ENCODE measurements at regions not wholly inside any gene's neighbourhood (a gene's known extent, or its start where the extent isn't known, plus 50 kb on each side); places are given as distances from the start of the nearest gene placed in this dataset.

DNA sequence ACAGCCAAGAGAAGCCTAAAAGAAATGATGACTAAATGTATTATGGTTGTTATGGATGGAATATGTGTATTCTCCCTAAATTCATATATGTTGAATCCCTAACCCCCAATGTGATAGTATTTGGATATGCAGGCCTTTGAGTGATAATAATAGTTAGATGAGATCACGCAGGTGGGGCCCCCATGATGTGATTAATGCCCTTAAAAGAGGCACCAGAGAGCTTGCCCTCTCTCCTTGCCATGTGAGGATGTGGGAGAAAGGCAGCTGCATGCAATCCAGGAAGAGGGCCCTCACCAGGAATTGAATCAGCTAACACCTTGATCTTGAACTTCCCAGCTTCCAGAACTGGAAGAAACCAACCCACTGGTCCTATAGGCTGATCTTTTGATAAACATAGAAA lies 190.6 kb upstream of the TCF21 start:
- H3K4me3 ChIP-seq (ENCODE audit: low read depth, low read length), result no peak overlapping the region
- no peak for DNase-seq (ENCODE audit: low read depth)
- TF ChIP-seq, protein P1, sequence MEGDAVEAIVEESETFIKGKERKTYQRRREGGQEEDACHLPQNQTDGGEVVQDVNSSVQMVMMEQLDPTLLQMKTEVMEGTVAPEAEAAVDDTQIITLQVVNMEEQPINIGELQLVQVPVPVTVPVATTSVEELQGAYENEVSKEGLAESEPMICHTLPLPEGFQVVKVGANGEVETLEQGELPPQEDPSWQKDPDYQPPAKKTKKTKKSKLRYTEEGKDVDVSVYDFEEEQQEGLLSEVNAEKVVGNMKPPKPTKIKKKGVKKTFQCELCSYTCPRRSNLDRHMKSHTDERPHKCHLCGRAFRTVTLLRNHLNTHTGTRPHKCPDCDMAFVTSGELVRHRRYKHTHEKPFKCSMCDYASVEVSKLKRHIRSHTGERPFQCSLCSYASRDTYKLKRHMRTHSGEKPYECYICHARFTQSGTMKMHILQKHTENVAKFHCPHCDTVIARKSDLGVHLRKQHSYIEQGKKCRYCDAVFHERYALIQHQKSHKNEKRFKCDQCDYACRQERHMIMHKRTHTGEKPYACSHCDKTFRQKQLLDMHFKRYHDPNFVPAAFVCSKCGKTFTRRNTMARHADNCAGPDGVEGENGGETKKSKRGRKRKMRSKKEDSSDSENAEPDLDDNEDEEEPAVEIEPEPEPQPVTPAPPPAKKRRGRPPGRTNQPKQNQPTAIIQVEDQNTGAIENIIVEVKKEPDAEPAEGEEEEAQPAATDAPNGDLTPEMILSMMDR (IDR thresholded peaks at IDR 0.05; ENCODE audit: low read depth, low read length, missing control alignments), result no peak

DNA sequence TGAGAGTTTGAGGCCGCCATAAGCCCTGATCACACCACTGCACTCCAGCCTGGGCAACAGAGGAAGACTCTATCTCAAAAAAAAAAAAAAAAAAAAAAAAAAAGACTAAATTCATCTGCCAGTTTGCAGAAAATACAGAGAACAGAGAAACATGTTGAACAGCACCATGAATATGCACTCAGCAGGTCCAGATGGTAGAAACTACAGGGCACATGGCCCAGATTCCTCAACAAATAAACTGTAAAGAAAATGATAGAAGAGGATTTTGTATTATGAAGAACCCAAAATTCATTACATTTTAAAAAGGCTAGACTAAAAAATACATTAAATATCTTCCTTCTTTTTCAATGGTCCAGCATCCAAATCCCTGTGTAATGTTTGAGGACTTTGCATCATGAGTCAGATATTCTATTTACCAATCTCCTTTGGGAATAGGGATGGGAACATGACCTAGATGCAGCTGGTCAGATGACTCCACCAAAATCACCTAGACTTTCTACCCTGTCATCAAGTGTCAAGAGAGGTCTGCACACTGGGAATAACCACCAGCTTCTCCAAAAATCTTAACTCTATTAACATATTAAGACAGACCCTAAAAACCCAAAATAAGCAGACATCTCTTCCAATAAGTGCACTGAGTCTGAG lies 189.1 kb upstream of the TCF21 start:
- TF ChIP-seq, protein P1 (IDR thresholded peaks at IDR 0.05; ENCODE audit: low read depth, low read length, missing control alignments), result no peak
- H3K4me3 ChIP-seq (ENCODE audit: low read depth, low read length), result no peak overlapping the region
- DNase-seq (ENCODE audit: low read depth), result no peak

DNA sequence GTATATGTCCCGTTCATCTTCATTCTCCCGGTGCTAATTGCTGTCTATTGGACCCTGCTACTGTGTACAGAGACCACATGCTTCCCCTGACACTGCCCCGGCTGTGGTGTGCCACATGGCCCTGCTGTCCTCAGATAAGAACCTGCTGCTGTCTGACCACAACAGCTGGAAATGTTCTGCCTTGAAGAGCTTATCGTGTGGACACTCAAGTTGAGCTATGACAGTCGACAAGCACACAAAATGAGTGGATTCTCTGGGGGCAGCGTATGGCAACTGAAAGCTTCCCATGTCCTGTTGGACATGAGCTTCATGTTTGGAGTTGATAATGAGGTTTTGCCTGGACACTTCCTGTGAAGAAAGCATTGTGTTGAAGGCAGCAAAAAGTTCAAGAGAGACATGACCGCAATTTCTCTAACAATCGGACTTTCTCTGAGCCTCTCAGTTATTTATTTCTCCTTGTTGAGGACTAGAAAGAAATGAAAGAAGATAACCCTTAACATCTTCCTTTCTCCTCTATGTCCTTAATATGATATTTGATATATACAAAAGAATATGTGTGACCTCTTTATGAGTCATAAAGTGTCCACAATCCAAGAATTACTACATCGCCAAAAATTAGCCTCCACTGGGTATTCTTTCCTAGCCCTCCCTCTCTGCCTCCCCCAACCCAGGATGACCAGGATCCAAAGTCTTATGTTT lies 187.1 kb upstream of the TCF21 start:
- TF ChIP-seq, protein P1 (IDR thresholded peaks at IDR 0.05; ENCODE audit: low read depth, low read length, missing control alignments), result no peak
- H3K4me3 ChIP-seq (ENCODE audit: low read depth, low read length), result no peak overlapping the region
- DNase-seq (ENCODE audit: low read depth), result no peak

DNA sequence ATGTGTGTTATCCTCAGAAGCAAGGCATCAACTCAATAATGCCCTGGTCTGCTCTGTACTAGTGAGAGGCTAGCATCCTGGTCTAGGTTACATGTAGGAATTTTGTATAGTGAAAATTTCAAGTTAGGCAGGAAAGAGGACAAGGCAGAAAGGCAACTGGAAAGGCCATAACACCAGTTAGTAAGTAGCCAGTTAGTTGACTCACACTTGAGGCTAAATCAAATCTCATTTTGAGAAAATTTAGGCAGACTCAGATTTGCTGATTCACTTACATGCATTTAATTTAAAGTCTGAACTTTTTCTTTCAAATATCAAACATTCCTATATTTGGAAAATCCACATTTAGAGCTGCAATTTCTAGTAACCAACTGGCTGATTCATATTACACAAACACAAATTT lies 184.5 kb upstream of the TCF21 start:
- DNase-seq (ENCODE audit: low read depth), result no peak
- H3K4me3 ChIP-seq (ENCODE audit: low read depth, low read length), result no peak overlapping the region
- TF ChIP-seq, protein P1 (IDR thresholded peaks at IDR 0.05; ENCODE audit: low read depth, low read length, missing control alignments), result no peak

DNA sequence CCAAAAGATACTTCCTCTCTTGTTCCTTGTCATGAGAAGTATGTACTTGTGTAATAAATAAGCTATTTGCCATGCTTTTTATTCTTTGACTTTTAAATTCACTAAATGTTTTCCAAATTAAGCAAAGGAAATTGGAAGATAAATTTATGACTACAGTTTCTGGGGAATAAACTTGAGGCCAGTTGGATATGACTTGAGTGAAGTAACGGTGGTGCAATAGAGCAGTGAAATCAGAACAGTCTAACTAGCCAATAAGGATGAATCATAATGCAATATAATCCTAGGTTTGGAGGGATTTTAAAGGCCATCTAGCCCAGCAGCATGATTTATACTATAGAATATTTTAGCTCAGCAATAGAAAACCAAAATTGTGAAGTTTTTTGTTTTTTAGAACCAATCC lies 183.8 kb upstream of the TCF21 start:
- H3K4me3 ChIP-seq (ENCODE audit: low read depth, low read length), result no peak overlapping the region
- DNase-seq (ENCODE audit: low read depth), result no peak
- TF ChIP-seq, protein P1 (IDR thresholded peaks at IDR 0.05; ENCODE audit: low read depth, low read length, missing control alignments), result no peak

DNA sequence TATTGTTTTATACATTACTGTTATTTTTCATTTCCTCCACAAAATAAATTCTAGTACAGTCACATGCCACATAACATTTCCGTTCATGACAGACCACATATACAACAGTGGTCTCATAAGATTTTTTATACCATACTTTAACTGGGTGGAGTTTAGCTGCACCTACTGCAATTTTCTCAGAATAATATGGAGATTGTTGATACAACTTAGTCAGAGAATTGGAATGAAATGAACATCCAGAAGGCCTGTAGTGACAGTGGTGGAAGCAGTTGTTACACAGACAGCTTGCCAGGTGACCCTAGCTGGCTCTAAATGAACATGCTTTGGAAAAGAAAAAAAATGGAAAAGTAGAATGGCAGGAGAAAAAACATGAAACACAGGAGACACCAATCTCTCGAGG lies 183.2 kb upstream of the TCF21 start:
- TF ChIP-seq, protein P1 (IDR thresholded peaks at IDR 0.05; ENCODE audit: low read depth, low read length, missing control alignments), result no peak
- H3K4me3 ChIP-seq (ENCODE audit: low read depth, low read length), result no peak overlapping the region
- no peak for DNase-seq (ENCODE audit: low read depth)

DNA sequence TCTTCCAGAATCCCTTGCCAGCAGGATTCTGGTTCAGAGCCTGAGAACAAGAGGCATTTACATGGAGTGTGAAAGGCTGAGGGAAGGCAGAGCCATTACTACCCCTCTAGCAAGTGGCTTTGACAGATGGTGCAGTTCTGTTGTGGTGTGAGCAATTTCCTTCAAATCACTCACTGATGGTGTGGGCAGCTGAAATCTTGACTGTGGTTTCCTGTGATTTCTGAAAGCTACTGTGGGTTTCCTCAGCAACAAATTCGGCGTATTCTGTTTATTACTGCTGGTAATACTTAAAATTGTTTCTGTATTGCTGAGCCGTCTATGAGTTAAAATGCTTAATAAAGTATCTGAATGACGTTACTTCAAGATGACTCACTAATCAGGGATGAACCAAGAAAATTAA lies 181.5 kb upstream of the TCF21 start:
- no peak for DNase-seq (ENCODE audit: low read depth)
- TF ChIP-seq, protein P1 (IDR thresholded peaks at IDR 0.05; ENCODE audit: low read depth, low read length, missing control alignments), result no peak

More for the DNA sequence above, 181.5 kb upstream of the TCF21 start:
- H3K4me3 ChIP-seq (ENCODE audit: low read depth, low read length), result no peak overlapping the region

All from GM12864 (cell line).